ENCODE measurements at regions not wholly inside any gene's neighbourhood (a gene's known extent, or its start where the extent isn't known, plus 50 kb on each side); places are given as distances from the start of the nearest gene placed in this dataset.

GRCh38 chr4:96841801-96842200 lies 1001.9 kb downstream of the PDHA2 start:
- no peak for DNase-seq

- DNase-seq, result no peak
Measured at GRCh38 chr4:96844858-96845490, 1005.1 kb downstream of the PDHA2 start.

DNA sequence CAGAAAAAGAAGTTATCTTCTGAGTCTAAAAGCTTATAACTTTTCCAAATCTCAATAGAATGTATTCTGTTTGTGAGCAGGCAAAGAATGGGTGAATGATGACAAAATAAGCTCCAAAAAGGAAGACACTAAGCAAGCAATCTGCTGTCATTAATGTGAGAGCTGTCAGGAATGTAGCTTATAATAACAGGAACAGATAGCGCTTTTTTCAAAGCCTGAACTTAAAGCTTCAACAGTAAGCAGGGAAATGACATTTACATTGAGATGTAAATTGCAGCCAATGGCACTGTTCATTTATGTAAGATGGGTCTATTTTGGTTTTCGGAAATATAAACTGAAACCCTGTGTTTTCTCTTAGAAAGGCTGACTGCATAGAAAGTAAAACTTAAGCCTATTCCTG lies 1005.9 kb downstream of the PDHA2 start:
- no peak for DNase-seq

- no peak for DNase-seq
Measured at GRCh38 chr4:96874657-96875056, 1034.8 kb downstream of the PDHA2 start.

DNA sequence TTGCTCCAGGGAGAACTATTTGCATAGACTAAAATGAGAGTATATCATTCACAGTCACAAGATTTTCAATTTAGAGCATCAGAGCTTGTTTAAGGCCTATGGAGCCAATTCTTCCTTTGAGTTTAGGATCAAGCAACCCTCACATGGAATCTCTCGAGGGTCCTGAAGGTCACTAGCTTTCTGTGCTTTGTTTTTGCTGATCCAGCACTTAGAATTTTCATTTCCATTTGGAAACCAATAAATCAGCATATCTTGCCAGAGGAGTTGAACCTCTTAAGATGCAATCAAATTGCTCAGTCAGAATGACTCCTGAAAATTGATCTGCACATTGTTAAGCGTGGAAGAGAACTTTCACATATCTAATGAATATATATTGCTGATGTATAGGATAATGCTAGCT lies 1039.6 kb downstream of the PDHA2 start:
- DNase-seq, result no peak

GRCh38 chr4:96887857-96888256 lies 1048.0 kb downstream of the PDHA2 start:
- no peak for DNase-seq

GRCh38 chr4:96894621-96895020 lies 1054.7 kb downstream of the PDHA2 start:
- no peak for DNase-seq

- DNase-seq, result no peak
Measured at GRCh38 chr4:96895826-96896225, 1055.9 kb downstream of the PDHA2 start.

- DNase-seq, result no peak
Measured at GRCh38 chr4:96912716-96913115, 1072.8 kb downstream of the PDHA2 start.

GRCh38 chr4:96913441-96914080 lies 1073.7 kb downstream of the PDHA2 start:
- no peak for DNase-seq

DNA sequence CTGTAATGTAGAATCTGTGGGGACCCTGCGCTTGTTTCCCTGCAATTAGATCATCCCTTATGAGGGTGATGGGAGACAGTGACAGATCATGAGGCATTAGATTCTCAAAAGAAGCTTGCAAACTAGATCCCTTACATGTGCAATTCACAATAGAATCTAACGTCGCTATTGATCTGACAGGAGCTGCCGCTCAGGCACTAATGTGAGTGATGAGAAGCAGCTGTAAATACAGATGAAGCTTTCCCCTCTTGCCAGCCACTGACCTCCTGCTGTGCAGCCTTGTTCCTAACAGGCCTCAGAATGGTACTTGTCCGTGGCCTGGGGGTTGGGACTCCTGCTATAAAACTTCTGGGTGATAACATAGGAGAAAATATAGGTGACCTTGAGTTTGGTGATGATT lies 1076.8 kb downstream of the PDHA2 start:
- DNase-seq, result no peak

- no peak for DNase-seq
Measured at GRCh38 chr4:96936886-96937285, 1097.0 kb downstream of the PDHA2 start.

GRCh38 chr4:96946552-96946951 lies 1106.7 kb downstream of the PDHA2 start:
- DNase-seq, result no peak

- DNase-seq, result no peak
Measured at GRCh38 chr4:96952610-96953009, 1112.7 kb downstream of the PDHA2 start.

DNA sequence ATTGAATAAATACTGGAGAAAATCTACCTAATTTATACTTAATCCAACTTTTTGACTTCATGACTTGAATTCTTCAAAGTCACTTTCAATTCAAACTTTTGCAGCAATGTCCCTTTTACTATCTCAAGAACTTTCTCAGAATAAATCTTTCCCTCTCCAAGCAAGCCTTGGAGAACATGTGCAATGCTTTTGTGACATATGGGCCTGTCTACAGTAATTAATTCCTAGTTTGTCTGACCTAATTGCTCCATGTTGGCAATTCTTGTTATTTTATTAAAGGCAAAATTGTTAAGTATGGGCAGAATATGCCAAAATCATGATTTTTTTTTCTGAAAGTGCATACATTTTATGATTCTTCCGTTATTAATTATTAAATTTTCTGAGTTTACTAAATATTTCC lies 1115.3 kb downstream of the PDHA2 start:
- DNase-seq, result no peak

- no peak for DNase-seq
Measured at GRCh38 chr4:96955691-96956090, 1115.8 kb downstream of the PDHA2 start.

DNA sequence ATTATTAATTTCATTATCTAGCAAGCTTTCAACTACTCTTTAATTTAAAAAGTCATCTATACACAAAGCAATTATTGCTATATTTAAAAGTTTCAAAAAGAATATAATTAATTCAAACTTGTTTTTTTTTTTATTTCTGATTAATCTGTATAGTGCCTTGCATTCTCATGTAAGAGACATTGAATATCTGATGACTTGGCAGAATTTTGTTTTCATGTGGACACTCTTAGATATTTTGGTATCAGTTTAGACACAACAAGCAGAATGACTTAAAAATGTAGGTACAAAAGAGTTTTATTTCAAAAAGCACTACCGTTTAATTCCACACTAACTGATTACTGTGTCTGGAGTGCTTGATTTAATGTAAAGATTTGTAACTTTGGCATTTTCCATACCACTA lies 1129.6 kb downstream of the PDHA2 start:
- no peak for DNase-seq

- DNase-seq, result no peak
Measured at GRCh38 chr4:96972920-96973319, 1133.0 kb downstream of the PDHA2 start.

- no peak for DNase-seq
Measured at GRCh38 chr4:96974295-96974694, 1134.4 kb downstream of the PDHA2 start.

GRCh38 chr4:96983830-96984229 lies 1143.9 kb downstream of the PDHA2 start:
- no peak for DNase-seq

DNA sequence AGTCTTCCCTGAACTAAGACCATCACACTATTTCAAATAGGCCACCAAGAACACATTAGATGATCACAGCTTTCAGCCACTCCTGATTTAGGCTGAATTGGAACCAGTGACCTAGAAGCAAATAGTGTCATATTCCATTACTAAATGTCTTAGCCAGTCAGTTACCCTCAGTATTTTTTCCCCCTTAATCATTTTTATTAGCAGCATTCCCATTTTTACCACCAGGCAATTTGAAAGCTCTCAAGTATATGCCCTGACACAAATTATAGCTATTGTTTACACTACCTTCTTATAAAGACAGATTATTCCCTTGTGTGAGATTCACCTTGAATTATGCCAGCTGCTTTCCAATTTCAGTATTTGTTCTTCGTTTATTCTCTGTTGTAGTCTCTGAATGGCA lies 1146.9 kb downstream of the PDHA2 start:
- no peak for DNase-seq

DNA sequence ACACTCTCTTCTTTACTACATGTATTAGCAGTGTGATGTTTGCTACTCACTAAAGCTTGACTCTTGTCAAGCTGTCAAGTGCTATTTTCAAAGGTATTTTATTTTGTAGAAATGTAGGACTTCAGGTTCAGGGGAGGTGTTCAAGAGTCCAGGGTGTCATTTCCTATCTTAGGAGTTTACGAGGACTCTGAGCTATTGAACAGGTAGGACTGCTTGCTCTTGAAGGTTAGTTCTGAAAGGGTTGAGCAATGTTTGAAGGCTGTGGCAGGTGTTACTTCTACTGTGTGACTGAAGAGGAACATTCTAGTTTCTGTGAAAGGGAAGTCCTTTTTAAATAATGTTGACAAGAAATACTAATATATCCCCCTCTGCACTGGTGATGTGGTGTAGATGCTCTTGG lies 1151.2 kb downstream of the PDHA2 start:
- DNase-seq, result no peak

GRCh38 chr4:96992443-96992842 lies 1150.8 kb downstream of the STPG2 start:
- DNase-seq, result no peak

- no peak for DNase-seq
Measured at GRCh38 chr4:96993560-96993959, 1149.7 kb downstream of the STPG2 start.

GRCh38 chr4:97003715-97004114 lies 1139.6 kb downstream of the STPG2 start:
- no peak for DNase-seq
